Hepatocyte (in vitro differentiated cells): ENCODE measurements at regions not wholly inside any gene's neighbourhood (a gene's known extent, or its start where the extent isn't known, plus 50 kb on each side); places are given as distances from the start of the nearest gene placed in this dataset.

Experiments used
- EZH2 ChIP-seq: fragments of 200-600 bp; sonication (generic); IDR thresholded peaks from 2 replicates; pipeline ENCODE4 v1.6.1; 2016; ENCODE audit warnings: antibody characterized with exemption, mild to moderate bottlenecking, borderline replicate concordance
- EZH2phosphoT487 ChIP-seq: fragments of 200-600 bp; sonication (generic); IDR thresholded peaks from one replicate; pipeline ENCODE4 v1.6.1; 2018; ENCODE audit warnings: antibody characterized with exemption, mild to moderate bottlenecking, low read depth, moderate library complexity; ENCODE audit not compliant: unreplicated experiment, severe bottlenecking
- TF ChIP-seq, protein P1 (sequence below): fragments of 200-600 bp; sonication (generic); IDR thresholded peaks from 2 replicates; pipeline ENCODE4 v1.5.1; 2016; ENCODE audit warnings: antibody characterized with exemption, mild to moderate bottlenecking; ENCODE audit not compliant: poor library complexity

DNA sequence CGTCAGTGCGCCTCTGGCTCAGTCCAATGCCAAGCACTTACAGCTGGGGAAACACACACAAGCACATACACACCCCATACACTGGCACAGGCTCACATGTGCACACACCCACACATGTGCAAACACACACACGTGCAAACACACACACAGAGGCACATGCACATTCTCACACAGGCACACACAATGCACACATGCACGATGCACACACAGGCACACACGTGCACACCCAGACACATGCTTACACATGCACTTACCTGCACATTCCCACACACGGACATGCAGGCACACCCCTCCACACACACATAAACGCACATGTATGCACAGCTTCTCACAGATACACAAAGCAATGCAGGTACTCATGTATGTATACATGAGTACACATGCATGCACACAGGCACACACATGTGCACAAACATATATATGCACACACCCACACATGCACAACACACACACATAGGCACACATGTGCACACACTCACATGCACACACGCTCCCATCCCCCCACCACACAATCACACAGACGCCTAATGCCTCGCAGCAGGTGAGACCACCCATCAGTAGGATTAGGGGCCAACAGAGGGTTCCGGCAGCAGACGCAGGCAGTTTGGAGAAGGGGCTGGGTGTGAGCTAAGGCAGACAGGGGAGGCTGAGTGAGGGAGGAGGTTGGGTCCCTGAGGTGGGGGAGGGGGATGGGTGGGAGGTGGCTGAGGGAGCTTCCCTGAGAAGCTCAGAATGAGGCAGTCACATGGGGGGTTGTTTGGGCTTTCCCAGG lies 71.2 kb upstream of the SLCO4A1 start:
- TF ChIP-seq, protein P1, sequence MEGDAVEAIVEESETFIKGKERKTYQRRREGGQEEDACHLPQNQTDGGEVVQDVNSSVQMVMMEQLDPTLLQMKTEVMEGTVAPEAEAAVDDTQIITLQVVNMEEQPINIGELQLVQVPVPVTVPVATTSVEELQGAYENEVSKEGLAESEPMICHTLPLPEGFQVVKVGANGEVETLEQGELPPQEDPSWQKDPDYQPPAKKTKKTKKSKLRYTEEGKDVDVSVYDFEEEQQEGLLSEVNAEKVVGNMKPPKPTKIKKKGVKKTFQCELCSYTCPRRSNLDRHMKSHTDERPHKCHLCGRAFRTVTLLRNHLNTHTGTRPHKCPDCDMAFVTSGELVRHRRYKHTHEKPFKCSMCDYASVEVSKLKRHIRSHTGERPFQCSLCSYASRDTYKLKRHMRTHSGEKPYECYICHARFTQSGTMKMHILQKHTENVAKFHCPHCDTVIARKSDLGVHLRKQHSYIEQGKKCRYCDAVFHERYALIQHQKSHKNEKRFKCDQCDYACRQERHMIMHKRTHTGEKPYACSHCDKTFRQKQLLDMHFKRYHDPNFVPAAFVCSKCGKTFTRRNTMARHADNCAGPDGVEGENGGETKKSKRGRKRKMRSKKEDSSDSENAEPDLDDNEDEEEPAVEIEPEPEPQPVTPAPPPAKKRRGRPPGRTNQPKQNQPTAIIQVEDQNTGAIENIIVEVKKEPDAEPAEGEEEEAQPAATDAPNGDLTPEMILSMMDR, result no peak
- TF ChIP-seq EZH2, result no peak
- no peak for TF ChIP-seq EZH2phosphoT487
